SU-DHL-6 (cell line): ENCODE measurements at regions not wholly inside any gene's neighbourhood (a gene's known extent, or its start where the extent isn't known, plus 50 kb on each side); places are given as distances from the start of the nearest gene placed in this dataset.

Experiments used
- EZH2phosphoT487 ChIP-seq: fragments of 200-600 bp; sonication (generic), shearing (Covaris generic); conservative IDR thresholded peaks from 2 replicates; pipeline ENCODE4 v1.6.1; 2018; ENCODE audit warnings: mild to moderate bottlenecking, antibody characterized with exemption, low read length, moderate library complexity, mixed read lengths
- TF ChIP-seq, protein P1 (sequence below): fragments of 200-600 bp; sonication (generic); IDR thresholded peaks from one replicate; pipeline ENCODE4 v1.5.1; 2017; ENCODE audit warnings: antibody characterized with exemption, mild to moderate bottlenecking, low read length, moderate library complexity; ENCODE audit not compliant: insufficient read depth, poor library complexity, severe bottlenecking

DNA sequence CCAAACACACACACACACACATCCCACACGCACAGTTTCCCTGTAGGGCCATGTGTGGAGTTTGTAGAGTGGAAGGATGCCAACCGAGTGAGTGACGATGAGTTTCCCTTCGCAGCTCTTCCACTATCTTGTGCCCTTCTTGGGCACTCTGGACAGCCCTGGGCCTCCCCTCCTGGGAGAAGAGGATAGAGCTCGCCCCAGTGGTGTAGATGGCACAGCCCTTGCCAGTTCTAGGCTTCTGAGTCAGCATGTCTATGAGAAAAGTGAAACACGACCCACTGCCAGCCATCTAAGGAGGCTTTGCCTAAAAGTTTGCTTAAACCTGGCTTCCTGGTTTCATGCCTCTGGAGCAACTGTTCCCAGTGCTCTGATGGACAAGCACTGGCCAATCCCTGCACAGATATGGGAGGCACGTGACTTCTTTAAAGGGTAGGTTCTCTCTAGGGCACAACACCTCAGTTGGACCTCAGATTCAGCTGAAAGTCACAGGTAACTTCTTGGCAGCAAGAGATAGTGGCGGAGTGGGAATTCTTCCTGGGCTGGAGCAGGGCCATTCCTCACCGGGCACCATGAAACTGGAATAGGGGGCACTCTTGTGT is 195.9 kb upstream of the GALNT2 start:
- TF ChIP-seq, protein P1, sequence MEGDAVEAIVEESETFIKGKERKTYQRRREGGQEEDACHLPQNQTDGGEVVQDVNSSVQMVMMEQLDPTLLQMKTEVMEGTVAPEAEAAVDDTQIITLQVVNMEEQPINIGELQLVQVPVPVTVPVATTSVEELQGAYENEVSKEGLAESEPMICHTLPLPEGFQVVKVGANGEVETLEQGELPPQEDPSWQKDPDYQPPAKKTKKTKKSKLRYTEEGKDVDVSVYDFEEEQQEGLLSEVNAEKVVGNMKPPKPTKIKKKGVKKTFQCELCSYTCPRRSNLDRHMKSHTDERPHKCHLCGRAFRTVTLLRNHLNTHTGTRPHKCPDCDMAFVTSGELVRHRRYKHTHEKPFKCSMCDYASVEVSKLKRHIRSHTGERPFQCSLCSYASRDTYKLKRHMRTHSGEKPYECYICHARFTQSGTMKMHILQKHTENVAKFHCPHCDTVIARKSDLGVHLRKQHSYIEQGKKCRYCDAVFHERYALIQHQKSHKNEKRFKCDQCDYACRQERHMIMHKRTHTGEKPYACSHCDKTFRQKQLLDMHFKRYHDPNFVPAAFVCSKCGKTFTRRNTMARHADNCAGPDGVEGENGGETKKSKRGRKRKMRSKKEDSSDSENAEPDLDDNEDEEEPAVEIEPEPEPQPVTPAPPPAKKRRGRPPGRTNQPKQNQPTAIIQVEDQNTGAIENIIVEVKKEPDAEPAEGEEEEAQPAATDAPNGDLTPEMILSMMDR = no peak
- TF ChIP-seq EZH2phosphoT487 = no peak
